Brain pericyte (primary cell): ENCODE measurements at regions not wholly inside any gene's neighbourhood (a gene's known extent, or its start where the extent isn't known, plus 50 kb on each side); places are given as distances from the start of the nearest gene placed in this dataset.

ENCODE experiments used
- DNase-seq: peaks from one replicate; pipeline ENCODE4 v3.0.0-alpha.2; 2012; ENCODE audit warnings: low read depth, low spot score

- no peak for DNase-seq
These were observed 792.0 kb downstream of the UQCRFS1 start for GRCh38 chr19:28420811-28421550.

- no peak for DNase-seq
These were observed 793.6 kb downstream of the UQCRFS1 start for GRCh38 chr19:28419312-28419711.

- no peak for DNase-seq
These were observed 795.6 kb downstream of the UQCRFS1 start for GRCh38 chr19:28417361-28417760.

GRCh38 chr19:28416245-28416644, 796.7 kb downstream of the UQCRFS1 start:
- DNase-seq = no peak

GRCh38 chr19:28414748-28415147, 798.2 kb downstream of the UQCRFS1 start:
- DNase-seq = no peak

GRCh38 chr19:28409859-28410258, 803.1 kb downstream of the UQCRFS1 start:
- no peak for DNase-seq

GRCh38 chr19:28406966-28407365, 806.0 kb downstream of the UQCRFS1 start:
- no peak for DNase-seq

- no peak for DNase-seq
These were observed 807.6 kb downstream of the UQCRFS1 start for GRCh38 chr19:28405346-28405742.

- no peak for DNase-seq
These were observed 808.5 kb downstream of the UQCRFS1 start for GRCh38 chr19:28404472-28404871.

- no peak for DNase-seq
These were observed 809.3 kb downstream of the UQCRFS1 start for GRCh38 chr19:28403690-28404089.

- DNase-seq = no peak
These were observed 810.2 kb downstream of the UQCRFS1 start for GRCh38 chr19:28402701-28403290.

GRCh38 chr19:28401739-28402424, 811.1 kb downstream of the UQCRFS1 start:
- DNase-seq = no peak

- DNase-seq = no peak
These were observed 811.8 kb downstream of the UQCRFS1 start for GRCh38 chr19:28400953-28401671.

- DNase-seq = no peak
These were observed 813.8 kb downstream of the UQCRFS1 start for GRCh38 chr19:28399187-28399586.

GRCh38 chr19:28397800-28398199, 815.2 kb downstream of the UQCRFS1 start:
- DNase-seq = no peak

GRCh38 chr19:28397306-28397705, 815.6 kb downstream of the UQCRFS1 start:
- DNase-seq = no peak

GRCh38 chr19:28396287-28396831, 816.6 kb downstream of the UQCRFS1 start:
- no peak for DNase-seq

- DNase-seq = no peak
These were observed 818.2 kb downstream of the UQCRFS1 start for GRCh38 chr19:28394725-28395124.

- DNase-seq = no peak
These were observed 819.2 kb downstream of the UQCRFS1 start for GRCh38 chr19:28393574-28394336.

- no peak for DNase-seq
These were observed 824.0 kb downstream of the UQCRFS1 start for GRCh38 chr19:28388988-28389387.

GRCh38 chr19:28387507-28387906, 825.4 kb downstream of the UQCRFS1 start:
- no peak for DNase-seq
